Limb (tissue), 2 donors: ENCODE measurements at regions not wholly inside any gene's neighbourhood (a gene's known extent, or its start where the extent isn't known, plus 50 kb on each side); places are given as distances from the start of the nearest gene placed in this dataset.
"Not testable (repeated sequence)": the region's sequence is repeated elsewhere in the genome, so short reads cannot be mapped to it uniquely, and the experiment has no call there.

Source experiments
- DNase-seq, 2 donors: peaks; one replicate each; pipeline ENCODE4 v3.0.0-alpha.2; 2016; ENCODE audit errors: extremely low spot score in 2 of 2

- DNase-seq, result not testable (repeated sequence)
Observed at GRCh38 chr22:19660583-19660982, 53.7 kb upstream of the SEPTIN5 start.

- no peak for DNase-seq
Observed at GRCh38 chr22:19661156-19661555, 53.1 kb upstream of the SEPTIN5 start.

- not testable (repeated sequence) for DNase-seq
Observed at GRCh38 chr22:19662049-19662684, 52.1 kb upstream of the SEPTIN5 start.

- DNase-seq, result peak; percentile 68 to 69
Observed at GRCh38 chr22:19663286-19663815, 51.0 kb upstream of the SEPTIN5 start.

DNA sequence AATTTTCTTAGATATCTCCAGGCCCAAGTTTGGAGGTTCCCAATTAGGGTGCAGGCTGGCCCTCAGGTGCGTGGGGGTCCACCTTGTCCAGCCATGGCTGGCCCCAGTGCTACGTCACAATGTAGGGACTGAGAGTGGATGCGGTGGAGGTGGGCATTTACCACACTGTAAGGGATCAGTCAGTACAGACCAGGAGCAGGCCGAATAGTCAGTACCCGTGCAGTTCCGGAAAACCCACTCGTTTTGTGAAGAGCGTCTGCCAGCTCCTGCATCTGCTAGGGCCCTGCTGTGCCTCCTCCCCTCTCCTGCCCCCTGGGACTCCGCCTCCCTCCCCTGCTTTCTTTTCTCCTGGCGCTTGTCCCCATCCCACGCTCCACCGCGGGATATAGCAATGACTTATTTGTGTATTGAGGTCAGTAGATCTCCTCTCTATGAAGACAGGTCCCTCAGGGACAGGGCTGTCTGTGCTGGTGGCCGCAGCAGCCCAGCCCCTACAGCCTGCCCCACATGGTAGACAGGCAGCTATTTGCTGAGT, 50.4 kb upstream of the SEPTIN5 start:
- no peak for DNase-seq

DNA sequence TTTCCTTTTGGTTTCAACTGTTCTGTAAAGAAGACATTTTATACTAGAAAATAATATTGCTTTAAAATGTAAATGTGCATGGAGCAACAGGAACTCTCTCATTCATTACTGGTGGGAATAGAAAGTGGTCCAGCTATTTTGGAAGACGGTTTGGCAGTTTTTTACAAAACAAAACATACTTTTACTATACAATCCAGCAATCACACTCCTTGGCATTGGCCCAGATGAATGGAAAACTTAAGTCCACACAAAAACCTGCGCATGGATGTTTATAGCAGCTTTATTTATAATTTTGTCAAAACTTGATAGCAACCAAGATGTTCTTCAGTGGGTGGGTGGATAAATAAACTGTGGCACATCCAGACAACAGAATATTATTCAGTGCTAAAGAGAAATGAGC, 49.9 kb upstream of the SEPTIN5 start:
- no peak for DNase-seq
